ENCODE measurements at regions not wholly inside any gene's neighbourhood (a gene's known extent, or its start where the extent isn't known, plus 50 kb on each side); places are given as distances from the start of the nearest gene placed in this dataset.

GRCh38 chr9:30172206-30172605 is 2212.2 kb upstream of the ACO1 start:
- Mint-ChIP-seq H3K4me3 (no peak overlapping the region), H3K27ac (no peak overlapping the region), H3K4me1 (peaks cover 6% of the 10 kb centered on the region), H3K9me3 (peaks cover 1% of the 10 kb centered on the region), H3K27me3 (ENCODE audit: insufficient read depth) (peaks cover 2% of the 10 kb centered on the region), H3K36me3 (ENCODE audit: low read depth) (no peaks in the 10 kb centered on the region)
- WGBS, 2 experiments (ENCODE audit: insufficient coverage in 1 of 2, insufficient read length in 1 of 2) = no CpG with 5 or more reads among the region's 1 CpG
- Histone ChIP-seq H3K4me3 (ENCODE audit: low read length) (no peak overlapping the region), H3K4me1 (ENCODE audit: control insufficient read depth, insufficient read depth, low read length) (no peaks in the 10 kb centered on the region), H3K36me3 (ENCODE audit: control insufficient read depth, insufficient read depth, low read length) (no peaks in the 10 kb centered on the region), H3K27me3 (ENCODE audit: control insufficient read depth, insufficient read depth, low read length, poor library complexity, severe bottlenecking) (peaks cover 10% of the 10 kb centered on the region), H3K9me3 (ENCODE audit: control insufficient read depth, low read length) (peaks cover 11% of the 10 kb centered on the region), H3K9ac (ENCODE audit: extremely low read depth, low read length, poor library complexity, severe bottlenecking) (no peak overlapping the region), H3K27ac (ENCODE audit: low read depth, low read length) (no peak overlapping the region)
- no peak for DNase-seq
- TF ChIP-seq CTCF (conservative IDR thresholded peaks at IDR 0.05) = no peak

- Mint-ChIP-seq H3K27me3 (ENCODE audit: insufficient read depth) (peaks cover 2% of the 10 kb centered on the region), H3K4me1 (peaks cover 7% of the 10 kb centered on the region), H3K27ac (no peak overlapping the region), H3K9me3 (peaks cover 1% of the 10 kb centered on the region), H3K36me3 (ENCODE audit: low read depth) (no peaks in the 10 kb centered on the region), H3K4me3 (no peak overlapping the region)
- Histone ChIP-seq H3K36me3 (ENCODE audit: control insufficient read depth, insufficient read depth, low read length) (no peaks in the 10 kb centered on the region), H3K27me3 (ENCODE audit: control insufficient read depth, insufficient read depth, low read length, poor library complexity, severe bottlenecking) (peaks cover 14% of the 10 kb centered on the region), H3K27ac (ENCODE audit: low read depth, low read length) (no peak overlapping the region), H3K4me3 (ENCODE audit: low read length) (no peak overlapping the region), H3K9me3 (ENCODE audit: control insufficient read depth, low read length) (no peaks in the 10 kb centered on the region), H3K9ac (ENCODE audit: extremely low read depth, low read length, poor library complexity, severe bottlenecking) (no peak overlapping the region), H3K4me1 (ENCODE audit: control insufficient read depth, insufficient read depth, low read length) (no peaks in the 10 kb centered on the region)
- DNase-seq = no peak
- no peak for TF ChIP-seq CTCF (conservative IDR thresholded peaks at IDR 0.05)
Measured at GRCh38 chr9:30178610-30179009, 2205.8 kb upstream of the ACO1 start.

- Histone ChIP-seq H3K27ac (ENCODE audit: low read depth, low read length) (no peak overlapping the region), H3K9ac (ENCODE audit: extremely low read depth, low read length, poor library complexity, severe bottlenecking) (no peak overlapping the region), H3K36me3 (ENCODE audit: control insufficient read depth, insufficient read depth, low read length) (no peaks in the 10 kb centered on the region), H3K4me3 (ENCODE audit: low read length) (no peak overlapping the region), H3K4me1 (ENCODE audit: control insufficient read depth, insufficient read depth, low read length) (peaks cover 9% of the 10 kb centered on the region), H3K27me3 (ENCODE audit: control insufficient read depth, insufficient read depth, low read length, poor library complexity, severe bottlenecking) (no peaks in the 10 kb centered on the region), H3K9me3 (ENCODE audit: control insufficient read depth, low read length) (peaks cover 33% of the 10 kb centered on the region)
- TF ChIP-seq CTCF (conservative IDR thresholded peaks at IDR 0.05) = no peak
- 93% methylated on average over 6 of the region's 6 CpGs; no CpG with 5 or more reads in 1 of the 2 experiments for WGBS, 2 experiments (ENCODE audit: insufficient coverage in 1 of 2, insufficient read length in 1 of 2)
- H3K9me3 Mint-ChIP-seq = peaks cover 32% of the 10 kb centered on the region
- H3K4me1 Mint-ChIP-seq = peaks cover 8% of the 10 kb centered on the region
- no peak for DNase-seq
- no peak overlapping the region for H3K4me3 Mint-ChIP-seq
- no peak overlapping the region for H3K27ac Mint-ChIP-seq
- H3K36me3 Mint-ChIP-seq (ENCODE audit: low read depth) = peaks cover 25% of the 10 kb centered on the region
- no peaks in the 10 kb centered on the region for H3K27me3 Mint-ChIP-seq (ENCODE audit: insufficient read depth)
Measured at GRCh38 chr9:30193421-30193820, 2191.0 kb upstream of the ACO1 start.
